Inflammatory macrophage treated with lipopolysaccharide for 4 hours (primary cell): ENCODE measurements at regions not wholly inside any gene's neighbourhood (a gene's known extent, or its start where the extent isn't known, plus 50 kb on each side); places are given as distances from the start of the nearest gene placed in this dataset.

Experiments
- DNase-seq: peaks from one replicate; pipeline ENCODE4 v3.0.0-alpha.2; 2020

GRCh38 chr11:97349201-97349600, 959.4 kb downstream of the JRKL start:
- no peak for DNase-seq

- DNase-seq = no peak
These were observed 962.1 kb downstream of the JRKL start for GRCh38 chr11:97351939-97352338.

GRCh38 chr11:97354026-97354425, 964.2 kb downstream of the JRKL start:
- no peak for DNase-seq

GRCh38 chr11:97354576-97354975, 964.8 kb downstream of the JRKL start:
- DNase-seq = no peak

- DNase-seq = no peak
These were observed 965.4 kb downstream of the JRKL start for GRCh38 chr11:97355230-97355629.

- no peak for DNase-seq
These were observed 966.3 kb downstream of the JRKL start for GRCh38 chr11:97356144-97356543.

GRCh38 chr11:97359016-97359415, 969.2 kb downstream of the JRKL start:
- no peak for DNase-seq

- DNase-seq = no peak
These were observed 972.1 kb downstream of the JRKL start for GRCh38 chr11:97361812-97362378.

- DNase-seq = no peak
These were observed 973.5 kb downstream of the JRKL start for GRCh38 chr11:97363331-97363730.

- DNase-seq = no peak
These were observed 974.2 kb downstream of the JRKL start for GRCh38 chr11:97364047-97364446.

- DNase-seq = no peak
These were observed 977.7 kb downstream of the JRKL start for GRCh38 chr11:97367406-97368083.

- no peak for DNase-seq
These were observed 999.5 kb downstream of the JRKL start for GRCh38 chr11:97389270-97389669.

GRCh38 chr11:97398246-97398645, 1008.4 kb downstream of the JRKL start:
- no peak for DNase-seq

- DNase-seq = no peak
These were observed 1019.3 kb downstream of the JRKL start for GRCh38 chr11:97409141-97409540.

- DNase-seq = no peak
These were observed 1025.0 kb downstream of the JRKL start for GRCh38 chr11:97414801-97415200.

- no peak for DNase-seq
These were observed 1029.9 kb downstream of the JRKL start for GRCh38 chr11:97419729-97420128.

GRCh38 chr11:97428247-97428790, 1038.5 kb downstream of the JRKL start:
- no peak for DNase-seq

- no peak for DNase-seq
These were observed 1041.1 kb downstream of the JRKL start for GRCh38 chr11:97430877-97431276.

GRCh38 chr11:97432926-97433325, 1043.1 kb downstream of the JRKL start:
- no peak for DNase-seq

- no peak for DNase-seq
These were observed 1055.7 kb downstream of the JRKL start for GRCh38 chr11:97445561-97445960.

- DNase-seq = no peak
These were observed 1061.6 kb downstream of the JRKL start for GRCh38 chr11:97451441-97451840.

- no peak for DNase-seq
These were observed 1065.2 kb downstream of the JRKL start for GRCh38 chr11:97454988-97455387.

- no peak for DNase-seq
These were observed 1070.3 kb downstream of the JRKL start for GRCh38 chr11:97460091-97460490.

GRCh38 chr11:97461044-97461880, 1071.4 kb downstream of the JRKL start:
- DNase-seq = no peak
